Central memory CD8-positive, alpha-beta T cell (primary cell): ENCODE measurements at regions not wholly inside any gene's neighbourhood (a gene's known extent, or its start where the extent isn't known, plus 50 kb on each side); places are given as distances from the start of the nearest gene placed in this dataset.
"Not testable (repeated sequence)": the region's sequence is repeated elsewhere in the genome, so short reads cannot be mapped to it uniquely, and the experiment has no call there.

Experiments used
- ATAC-seq: fragments of 150-1000 bp; cut with Tn5 transposase; replicated peaks from 2 replicates; pipeline ENCODE4 v1.10.0; 2022; ENCODE audit warnings: mild to moderate bottlenecking, moderate FRiP score, moderate number of reproducible peaks; ENCODE audit not compliant: poor library complexity, severe bottlenecking; ENCODE audit errors: extremely low read depth
- DNase-seq, 2 donors: peaks; one replicate each; pipeline ENCODE4 v3.0.0; 2021; ENCODE audit warnings: low spot score in 2 of 2
- H3K27ac Mint-ChIP-seq: one replicate; pipeline ENCODE4 v1.8.0; 2022; ENCODE audit warnings: low read depth, mild to moderate bottlenecking, moderate library complexity, mixed read lengths
- H3K27me3 Mint-ChIP-seq: one replicate; pipeline ENCODE4 v1.8.0; 2022; ENCODE audit warnings: mixed read lengths
- H3K36me3 Mint-ChIP-seq: one replicate; pipeline ENCODE4 v1.8.0; 2022; ENCODE audit warnings: mild to moderate bottlenecking, moderate library complexity, mixed read lengths; ENCODE audit not compliant: insufficient read depth
- H3K4me1 Mint-ChIP-seq: one replicate; pipeline ENCODE4 v1.8.0; 2022; ENCODE audit warnings: mixed read lengths
- H3K4me3 Mint-ChIP-seq: one replicate; pipeline ENCODE4 v1.8.0; 2022; ENCODE audit warnings: mild to moderate bottlenecking, moderate library complexity, mixed read lengths
- H3K9me3 Mint-ChIP-seq: one replicate; pipeline ENCODE4 v1.8.0; 2022; ENCODE audit warnings: mixed read lengths

DNA sequence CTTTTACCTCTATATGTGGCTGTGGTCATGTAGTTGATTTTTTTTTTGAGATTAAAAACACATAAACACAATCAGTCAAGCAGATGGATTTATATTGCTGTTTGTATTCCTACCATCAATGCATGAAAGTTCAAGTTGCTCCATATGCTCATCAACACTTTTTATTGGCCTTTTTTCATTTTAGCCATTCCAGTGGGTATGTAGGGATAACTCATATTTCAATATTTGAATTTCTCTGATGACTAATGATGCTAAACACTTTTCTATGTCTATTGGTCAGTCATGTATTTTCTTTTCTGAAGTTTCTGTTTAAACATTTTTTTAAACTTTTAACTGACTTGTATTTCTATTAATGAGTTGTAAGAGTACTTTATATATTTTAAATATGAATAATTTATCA lies 445.4 kb upstream of the RGMB start:
- no peak for ATAC-seq
- no peaks in the 10 kb centered on the region for H3K4me1 Mint-ChIP-seq
- no peak overlapping the region for H3K27ac Mint-ChIP-seq
- H3K27me3 Mint-ChIP-seq: no peaks in the 10 kb centered on the region
- no peak for DNase-seq
- H3K36me3 Mint-ChIP-seq: no peaks in the 10 kb centered on the region
- peaks cover 5% of the 10 kb centered on the region for H3K9me3 Mint-ChIP-seq
- no peak overlapping the region for H3K4me3 Mint-ChIP-seq

DNA sequence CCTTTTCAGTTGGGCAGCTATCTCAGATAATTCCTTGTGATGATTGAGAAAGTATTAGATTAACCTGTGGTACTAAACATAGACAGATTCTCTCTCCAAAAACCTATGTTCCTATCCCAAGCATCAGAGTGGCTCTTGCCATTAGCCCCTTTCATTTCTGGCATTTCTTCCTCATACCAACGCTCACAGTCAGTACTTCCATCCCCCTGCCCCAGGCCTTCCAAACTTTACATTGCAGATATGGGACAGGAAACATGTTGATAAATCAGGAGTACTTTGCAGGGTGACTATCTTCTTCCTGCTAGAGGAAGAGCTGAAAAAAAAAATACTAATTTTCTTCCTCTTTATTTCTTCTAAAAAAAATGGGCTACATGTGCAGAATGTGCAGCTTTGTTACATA lies 442.6 kb upstream of the RGMB start:
- Mint-ChIP-seq H3K4me1 (no peaks in the 10 kb centered on the region), H3K27ac (no peak overlapping the region), H3K36me3 (no peaks in the 10 kb centered on the region), H3K4me3 (no peak overlapping the region), H3K27me3 (no peaks in the 10 kb centered on the region), H3K9me3 (peaks cover 8% of the 10 kb centered on the region)
- no peak for ATAC-seq
- no peak for DNase-seq

DNA sequence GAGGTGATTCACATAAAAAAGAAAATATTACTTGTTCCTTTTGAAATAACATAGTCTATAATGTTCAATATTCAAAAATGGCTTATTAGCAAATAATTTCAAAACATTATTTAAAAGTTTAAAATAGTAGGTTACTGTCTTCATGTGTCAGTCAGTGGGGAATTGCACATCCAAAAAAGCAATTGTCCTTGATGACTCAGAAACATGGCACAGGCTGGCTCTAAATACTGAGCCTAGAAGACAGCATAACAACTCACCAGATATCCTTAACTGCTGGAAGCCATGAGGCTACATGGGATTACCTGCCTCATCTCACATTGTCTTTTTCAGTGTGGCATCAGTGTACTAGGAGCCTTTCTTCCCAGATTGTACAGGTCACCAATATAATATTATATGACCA lies 439.5 kb upstream of the RGMB start:
- Mint-ChIP-seq H3K4me3 (no peak overlapping the region), H3K27ac (no peak overlapping the region), H3K36me3 (no peaks in the 10 kb centered on the region), H3K4me1 (no peaks in the 10 kb centered on the region), H3K9me3 (peaks cover 8% of the 10 kb centered on the region), H3K27me3 (no peaks in the 10 kb centered on the region)
- ATAC-seq: no peak
- no peak for DNase-seq

DNA sequence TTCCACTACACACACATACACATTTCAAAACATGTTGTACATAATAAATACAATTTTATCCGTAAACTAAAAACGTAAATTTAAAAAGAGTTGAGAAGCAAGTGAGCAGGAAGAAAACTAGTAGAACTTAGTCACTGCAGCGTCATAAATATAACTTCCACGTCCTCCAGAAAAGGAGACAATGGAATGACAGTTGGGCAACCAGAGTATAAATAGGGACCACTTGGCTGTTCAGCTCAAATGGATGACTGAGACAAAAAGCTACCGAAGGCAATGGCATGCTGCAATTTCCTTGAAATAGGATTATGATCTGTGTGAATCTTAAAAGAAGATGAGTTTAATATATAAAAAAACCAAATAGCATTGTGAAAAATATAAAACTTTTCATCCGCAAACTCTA lies 438.5 kb upstream of the RGMB start:
- Mint-ChIP-seq H3K4me3 (no peak overlapping the region), H3K27me3 (no peaks in the 10 kb centered on the region), H3K9me3 (peaks cover 4% of the 10 kb centered on the region), H3K27ac (no peak overlapping the region), H3K36me3 (no peaks in the 10 kb centered on the region), H3K4me1 (no peaks in the 10 kb centered on the region)
- DNase-seq (no peak), ATAC-seq (no peak)

DNA sequence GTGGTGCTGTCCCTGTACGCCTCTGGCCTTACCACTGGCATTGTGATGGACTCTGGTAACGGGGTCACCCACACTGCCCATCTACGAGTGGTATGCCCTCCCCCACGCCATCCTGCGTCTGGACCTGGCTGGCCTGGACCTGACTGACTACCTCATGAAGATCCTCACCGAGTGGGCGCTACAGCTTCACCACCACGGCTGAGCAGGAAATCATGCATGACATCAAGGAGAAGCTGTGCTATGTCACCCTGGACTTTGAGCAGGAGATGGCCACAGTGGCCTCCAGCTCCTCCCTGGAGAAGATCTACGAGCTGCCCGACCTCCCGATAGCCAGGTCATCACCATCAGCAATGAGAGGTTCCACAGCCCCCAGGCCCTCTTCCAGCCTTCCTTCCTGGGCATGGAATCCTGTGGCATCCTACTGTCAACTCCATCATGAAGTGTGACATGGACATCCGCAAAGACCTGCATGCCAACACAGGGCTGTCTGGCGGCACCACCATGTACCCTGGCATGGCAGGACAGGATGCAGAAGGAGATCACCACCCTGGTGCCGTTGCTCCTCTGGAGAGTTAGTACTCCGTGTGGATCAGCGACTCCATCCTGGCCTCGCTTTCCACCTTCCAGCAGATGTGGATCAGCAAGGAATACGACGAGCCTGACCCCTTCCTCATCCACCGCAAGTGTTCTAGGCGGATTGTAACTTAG lies 434.2 kb upstream of the RGMB start:
- no peaks in the 10 kb centered on the region for H3K4me1 Mint-ChIP-seq
- H3K4me3 Mint-ChIP-seq: no peak overlapping the region
- peaks cover 3% of the 10 kb centered on the region for H3K9me3 Mint-ChIP-seq
- no peaks in the 10 kb centered on the region for H3K36me3 Mint-ChIP-seq
- no peaks in the 10 kb centered on the region for H3K27me3 Mint-ChIP-seq
- ATAC-seq (no peak), DNase-seq (no peak)
- no peak overlapping the region for H3K27ac Mint-ChIP-seq

DNA sequence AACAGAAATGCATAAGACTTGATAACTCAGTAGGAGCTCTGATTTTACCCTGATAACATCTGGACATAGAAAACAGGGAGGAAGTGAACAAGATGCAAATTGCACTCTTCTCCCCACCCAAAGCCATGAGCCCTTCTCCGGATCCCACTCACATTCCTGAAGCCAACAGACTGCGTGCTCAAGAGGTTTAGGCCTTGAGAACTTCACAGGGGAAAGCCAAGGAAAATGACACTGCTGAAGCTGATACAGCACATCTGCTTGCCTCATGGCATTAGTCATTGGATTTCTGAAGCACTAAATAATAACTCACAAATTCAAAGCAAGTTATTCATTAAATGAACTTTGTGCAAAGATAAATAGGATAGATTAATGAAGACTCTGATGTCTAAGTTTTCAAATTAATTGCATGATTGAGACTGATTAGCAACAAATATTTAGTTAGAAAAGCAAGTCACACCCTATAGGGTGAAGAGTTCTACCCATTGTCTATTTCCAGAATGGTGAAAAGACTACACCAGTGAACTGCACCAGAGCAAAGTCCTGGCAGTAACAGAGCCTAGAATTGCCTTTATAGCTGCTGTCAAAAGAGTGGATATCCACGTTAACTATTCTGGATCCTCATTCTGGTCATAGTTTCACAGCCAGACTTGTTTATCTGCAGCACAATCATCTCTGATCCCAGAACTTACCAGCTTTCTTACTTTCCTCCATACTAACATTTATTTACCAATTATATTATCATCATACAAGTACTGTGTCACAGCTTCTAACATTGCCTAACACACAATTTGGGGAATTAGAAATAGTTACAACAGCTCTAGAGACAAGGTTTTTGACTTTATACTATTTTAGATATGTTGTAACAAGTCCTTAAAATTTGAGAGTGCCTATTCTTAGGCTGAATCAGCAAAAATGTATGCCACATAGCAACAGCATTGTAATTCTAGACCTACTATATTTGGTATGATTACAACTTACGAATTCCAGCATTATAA lies 432.1 kb upstream of the RGMB start:
- no peak overlapping the region for H3K27ac Mint-ChIP-seq
- H3K27me3 Mint-ChIP-seq: no peaks in the 10 kb centered on the region
- DNase-seq (no peak), ATAC-seq (no peak)
- no peak overlapping the region for H3K4me3 Mint-ChIP-seq
- H3K9me3 Mint-ChIP-seq: no peaks in the 10 kb centered on the region
- H3K4me1 Mint-ChIP-seq: no peaks in the 10 kb centered on the region
- no peaks in the 10 kb centered on the region for H3K36me3 Mint-ChIP-seq

DNA sequence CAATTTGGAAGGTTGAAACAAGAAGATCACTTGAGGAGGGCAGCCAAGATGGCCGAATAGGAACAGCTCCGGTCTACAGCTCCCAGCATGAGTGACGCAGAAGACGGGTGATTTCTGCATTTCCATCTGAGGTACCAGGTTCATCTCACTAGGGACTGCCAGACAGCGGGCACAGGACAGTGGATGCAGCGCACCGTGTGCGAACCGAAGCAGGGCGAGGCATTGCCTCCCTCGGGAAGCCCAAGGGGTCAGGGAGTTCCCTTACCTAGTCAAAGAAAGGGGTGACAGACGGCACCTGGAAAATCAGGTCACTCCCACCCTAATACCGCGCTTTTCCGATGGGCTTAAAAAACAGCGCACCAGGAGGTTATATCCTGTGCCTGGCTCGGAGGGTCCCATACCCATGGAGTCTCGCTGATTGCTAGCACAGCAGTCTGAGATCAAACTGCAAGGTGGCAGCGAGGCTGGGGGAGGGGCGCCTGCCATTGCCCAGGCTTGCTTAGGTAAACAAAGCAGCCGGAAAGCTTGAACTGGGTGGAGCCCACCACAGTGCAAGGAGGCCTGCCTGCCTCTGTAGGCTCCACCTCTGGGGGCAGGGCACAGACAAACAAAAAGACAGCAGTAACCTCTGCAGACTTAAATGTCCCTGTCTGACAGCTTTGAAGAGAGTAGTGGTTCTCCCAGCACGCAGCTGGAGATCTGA lies 430.4 kb upstream of the RGMB start:
- not testable (repeated sequence) for H3K4me3 Mint-ChIP-seq, DNase-seq, ATAC-seq, H3K4me1 Mint-ChIP-seq, H3K36me3 Mint-ChIP-seq, H3K27ac Mint-ChIP-seq, H3K9me3 Mint-ChIP-seq, H3K27me3 Mint-ChIP-seq

DNA sequence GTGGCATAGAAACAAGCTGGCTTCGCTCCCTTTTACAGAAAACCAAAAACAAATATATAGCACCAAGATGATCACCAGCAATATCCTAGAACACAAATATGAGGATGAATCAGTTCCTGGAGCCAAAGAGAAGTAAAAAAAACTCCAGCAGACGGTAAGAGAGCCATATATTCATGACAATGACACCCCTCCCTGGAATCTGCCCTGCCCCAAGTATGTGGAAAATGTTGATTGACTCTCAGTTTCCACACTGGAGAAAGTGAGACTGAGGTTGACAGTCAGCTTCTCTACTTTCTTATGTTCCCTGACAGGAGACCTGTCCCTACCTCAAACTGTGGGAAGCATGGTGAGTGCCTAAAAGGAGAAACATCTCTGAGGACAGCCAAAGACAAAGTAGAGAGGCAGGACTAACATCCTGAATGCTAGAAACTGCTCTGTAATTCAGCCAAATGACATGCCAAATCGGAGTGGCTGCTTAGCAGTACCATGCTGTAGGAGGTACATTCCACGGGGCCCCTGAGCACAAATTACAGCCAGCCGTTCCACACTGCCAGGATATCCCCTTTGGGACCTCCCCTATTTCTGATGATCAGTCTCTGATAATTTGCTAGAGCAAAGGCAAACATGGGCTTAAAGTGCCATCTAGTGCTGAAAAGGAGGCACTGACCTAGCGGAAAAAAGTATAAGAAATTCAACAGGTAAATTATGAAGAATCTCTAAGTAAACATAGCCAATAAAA lies 424.0 kb upstream of the RGMB start:
- Mint-ChIP-seq H3K27ac (no peak overlapping the region), H3K4me1 (no peaks in the 10 kb centered on the region), H3K4me3 (no peak overlapping the region), H3K27me3 (no peaks in the 10 kb centered on the region), H3K9me3 (peaks cover 13% of the 10 kb centered on the region), H3K36me3 (peaks cover 1% of the 10 kb centered on the region)
- ATAC-seq (no peak), DNase-seq (no peak)

DNA sequence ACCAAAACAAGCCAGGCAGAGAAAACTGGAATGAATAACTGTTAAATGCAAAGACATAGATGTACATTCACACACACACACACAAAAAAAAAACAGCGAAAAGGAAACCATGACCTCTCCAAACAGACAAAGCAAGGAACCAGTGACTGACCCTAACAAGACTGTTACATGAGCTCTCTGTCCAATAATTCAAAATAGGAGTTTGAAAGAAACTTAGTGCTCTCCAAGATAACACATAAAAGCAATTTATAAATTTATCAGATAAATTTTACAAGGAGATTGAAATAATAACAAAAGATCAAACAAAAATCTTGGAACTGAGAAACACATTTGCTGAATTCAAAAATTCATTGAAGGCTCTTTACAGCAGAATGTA lies 423.5 kb upstream of the RGMB start:
- no peak for DNase-seq
- Mint-ChIP-seq H3K4me1 (no peaks in the 10 kb centered on the region), H3K4me3 (no peak overlapping the region), H3K9me3 (peaks cover 13% of the 10 kb centered on the region), H3K27me3 (no peaks in the 10 kb centered on the region), H3K36me3 (peaks cover 1% of the 10 kb centered on the region), H3K27ac (no peak overlapping the region)
- no peak for ATAC-seq

DNA sequence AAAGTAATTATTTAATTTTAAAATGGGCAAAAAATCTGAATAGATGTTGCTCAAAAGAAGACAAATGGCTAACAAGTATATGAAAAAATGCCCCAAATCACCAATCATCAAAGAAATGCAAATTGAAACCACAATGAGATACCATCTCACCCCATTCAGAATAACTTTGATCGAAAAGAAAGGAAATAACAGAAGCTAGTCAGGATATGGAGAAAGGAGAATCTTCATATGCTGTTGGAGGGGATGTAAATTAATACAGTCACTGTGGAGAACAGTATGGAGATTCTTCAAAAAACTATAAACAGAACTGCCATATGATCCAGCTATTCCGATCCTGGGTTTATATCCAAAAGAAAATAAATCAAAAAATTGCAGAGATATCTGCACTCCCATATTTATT lies 418.5 kb upstream of the RGMB start:
- Mint-ChIP-seq H3K4me3 (no peak overlapping the region), H3K27me3 (no peaks in the 10 kb centered on the region), H3K36me3 (peaks cover 1% of the 10 kb centered on the region), H3K4me1 (no peaks in the 10 kb centered on the region), H3K27ac (no peak overlapping the region), H3K9me3 (peaks cover 11% of the 10 kb centered on the region)
- DNase-seq (no peak), ATAC-seq (no peak)

DNA sequence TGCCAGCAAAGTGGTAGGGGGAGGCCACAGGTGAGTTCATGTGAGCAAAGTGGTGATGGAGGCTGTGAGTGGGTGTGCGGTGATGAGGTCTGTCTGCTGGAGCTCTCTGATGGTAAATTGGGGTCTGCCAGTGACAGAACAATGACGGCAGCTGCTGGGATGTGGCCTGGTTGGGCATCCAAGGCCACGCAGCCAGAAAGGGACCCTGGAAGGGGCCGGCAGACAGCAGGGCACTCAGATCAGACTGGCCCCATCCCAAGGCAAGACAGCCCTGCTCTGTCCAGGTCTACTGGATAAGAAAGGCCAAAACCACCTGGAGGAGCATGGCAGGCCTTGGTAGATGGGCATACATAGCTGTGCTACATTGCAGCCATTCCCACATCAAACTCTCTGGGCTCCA lies 412.9 kb upstream of the RGMB start:
- no peak for ATAC-seq
- H3K27ac Mint-ChIP-seq: no peak overlapping the region
- no peaks in the 10 kb centered on the region for H3K36me3 Mint-ChIP-seq
- H3K9me3 Mint-ChIP-seq: peaks cover 14% of the 10 kb centered on the region
- H3K4me1 Mint-ChIP-seq: no peaks in the 10 kb centered on the region
- no peaks in the 10 kb centered on the region for H3K27me3 Mint-ChIP-seq
- DNase-seq: no peak
- no peak overlapping the region for H3K4me3 Mint-ChIP-seq

DNA sequence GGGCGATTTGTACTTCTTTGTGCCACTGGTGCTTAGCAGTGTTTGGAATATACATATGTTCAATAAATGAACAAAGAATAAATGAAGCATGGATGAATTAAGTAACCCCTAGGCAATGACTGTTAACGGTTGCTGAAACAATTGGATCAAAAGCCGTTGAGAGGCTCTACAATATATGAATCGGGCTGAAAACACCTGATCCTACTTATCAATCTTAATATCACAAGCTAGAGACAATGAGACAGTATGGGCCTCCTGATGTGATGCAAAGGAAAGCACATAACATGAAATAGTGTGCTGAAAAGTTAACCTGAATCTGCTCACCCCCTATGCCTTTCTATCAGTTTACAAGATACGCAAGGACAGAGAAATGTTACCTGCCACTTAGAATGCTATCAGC lies 410.3 kb upstream of the RGMB start:
- H3K27ac Mint-ChIP-seq: no peak overlapping the region
- no peaks in the 10 kb centered on the region for H3K36me3 Mint-ChIP-seq
- ATAC-seq: no peak
- DNase-seq: no peak
- no peaks in the 10 kb centered on the region for H3K27me3 Mint-ChIP-seq
- H3K4me1 Mint-ChIP-seq: no peaks in the 10 kb centered on the region
- no peak overlapping the region for H3K4me3 Mint-ChIP-seq
- peaks cover 18% of the 10 kb centered on the region for H3K9me3 Mint-ChIP-seq
